ENCODE measurements at regions not wholly inside any gene's neighbourhood (a gene's known extent, or its start where the extent isn't known, plus 50 kb on each side); places are given as distances from the start of the nearest gene placed in this dataset.

- no peaks in the 10 kb centered on the region for H3K27me3 ChIP-seq
These were observed 142.4 kb downstream of the TPRA1 start for GRCh38 chr3:127448161-127448561.

GRCh38 chr3:127446756-127447155, 143.8 kb downstream of the TPRA1 start:
- H3K27me3 ChIP-seq: no peaks in the 10 kb centered on the region
- peak in 1 of 2 donors; percentile 28 for DNase-seq (ENCODE audit: low spot score in 2 of 2)
- H3K9me3 ChIP-seq: no peaks in the 10 kb centered on the region
- H3K27ac ChIP-seq: no peak overlapping the region
- TF ChIP-seq CTCF (IDR thresholded peaks at IDR 0.05) (no peak), POLR2A (IDR thresholded peaks at IDR 0.05) (no peak), POLR2AphosphoS5 (IDR thresholded peaks at IDR 0.05) (no peak)
- intact Hi-C loops (cut with DNase I; ENCODE audit: low total_unique reads): loop anchor here (10.0 kb wide), 1 partner anchor 232 kb away; no protein-coding TSS in a partner anchor
- H3K36me3 ChIP-seq: no peaks in the 10 kb centered on the region
- no peak overlapping the region for H3K4me3 ChIP-seq
- no peaks in the 10 kb centered on the region for H3K4me1 ChIP-seq

More at GRCh38 chr3:127448161-127448561, 142.4 kb downstream of the TPRA1 start:
- Histone ChIP-seq H3K4me3 (no peak overlapping the region), H3K36me3 (no peaks in the 10 kb centered on the region), H3K4me1 (no peaks in the 10 kb centered on the region), H3K9me3 (no peaks in the 10 kb centered on the region), H3K27ac (no peak overlapping the region)
- intact Hi-C loops (cut with DNase I; ENCODE audit: low total_unique reads): loop anchor here (10.0 kb wide), 1 partner anchor 233 kb away; no protein-coding TSS in a partner anchor
- peak; percentile 36 to 49 for DNase-seq (ENCODE audit: low spot score in 2 of 2)
- TF ChIP-seq CTCF (IDR thresholded peaks at IDR 0.05) (no peak), POLR2AphosphoS5 (IDR thresholded peaks at IDR 0.05) (no peak), POLR2A (IDR thresholded peaks at IDR 0.05) (no peak)

GRCh38 chr3:127445581-127446343, 144.8 kb downstream of the TPRA1 start:
- H3K4me1 ChIP-seq: no peaks in the 10 kb centered on the region
- H3K27ac ChIP-seq: no peak overlapping the region
- no peaks in the 10 kb centered on the region for H3K36me3 ChIP-seq
- no peak for TF ChIP-seq POLR2AphosphoS5 (IDR thresholded peaks at IDR 0.05)
- TF ChIP-seq POLR2A (IDR thresholded peaks at IDR 0.05): no peak
- TF ChIP-seq CTCF (IDR thresholded peaks at IDR 0.05): no peak
- peak in 1 of 2 donors; percentile 33 for DNase-seq (ENCODE audit: low spot score in 2 of 2)
- no peaks in the 10 kb centered on the region for H3K27me3 ChIP-seq
- intact Hi-C loops (cut with DNase I; ENCODE audit: low total_unique reads): loop anchor here (10.0 kb wide), 1 partner anchor 231 kb away; no protein-coding TSS in a partner anchor
- H3K9me3 ChIP-seq: no peaks in the 10 kb centered on the region
- H3K4me3 ChIP-seq: no peak overlapping the region

- TF ChIP-seq CTCF (IDR thresholded peaks at IDR 0.05) (no peak), POLR2A (IDR thresholded peaks at IDR 0.05) (no peak), POLR2AphosphoS5 (IDR thresholded peaks at IDR 0.05) (no peak)
- H3K27ac ChIP-seq: no peak overlapping the region
- no peaks in the 10 kb centered on the region for H3K9me3 ChIP-seq
- H3K36me3 ChIP-seq: no peaks in the 10 kb centered on the region
- H3K4me3 ChIP-seq: no peak overlapping the region
- peak in 1 of 2 donors; percentile 15 for DNase-seq (ENCODE audit: low spot score in 2 of 2)
- intact Hi-C loops (cut with DNase I; ENCODE audit: low total_unique reads): loop anchor here (10.0 kb wide), 1 partner anchor 230 kb away; no protein-coding TSS in a partner anchor
- H3K27me3 ChIP-seq: no peaks in the 10 kb centered on the region
- no peaks in the 10 kb centered on the region for H3K4me1 ChIP-seq
These were observed 145.8 kb downstream of the TPRA1 start for GRCh38 chr3:127444761-127445160.

Data from breast epithelium (tissue), 4 donors.